ENCODE measurements at regions not wholly inside any gene's neighbourhood (a gene's known extent, or its start where the extent isn't known, plus 50 kb on each side); places are given as distances from the start of the nearest gene placed in this dataset.
A peak's percentile ranks its signal among the peaks of the same experiment; 100 is the strongest.

DNA sequence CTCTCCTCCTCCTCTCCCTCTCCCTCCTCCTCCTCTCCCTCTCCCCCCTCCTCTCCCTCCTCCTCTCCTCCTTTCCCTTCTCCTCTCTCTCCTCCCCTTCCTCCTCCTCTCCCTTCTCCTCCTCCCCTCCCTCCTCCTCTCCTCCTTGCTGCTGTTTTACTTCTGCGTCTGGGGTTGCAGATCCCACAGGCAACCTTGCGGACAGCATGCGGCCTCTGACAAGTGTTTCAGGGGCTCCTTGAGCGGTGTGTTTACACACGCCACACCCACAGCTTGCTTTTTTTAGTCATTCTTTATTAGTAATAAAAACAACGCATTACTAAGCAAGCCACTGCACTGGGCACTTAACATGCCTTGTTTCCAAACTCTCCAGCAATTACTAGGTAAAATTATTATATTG lies 81.9 kb downstream of the TFAP2C start:
- no peak for DNase-seq
- H3K4me1 Mint-ChIP-seq: peaks cover 13% of the 10 kb centered on the region
- Histone ChIP-seq H3K9ac (ENCODE audit: extremely low read depth, low read length, poor library complexity, severe bottlenecking) (no peak overlapping the region), H3K9me3 (ENCODE audit: control insufficient read depth, low read length) (no peaks in the 10 kb centered on the region), H3K4me3 (ENCODE audit: low read length) (no peak overlapping the region), H3K27me3 (ENCODE audit: control insufficient read depth, insufficient read depth, low read length, poor library complexity, severe bottlenecking) (no peaks in the 10 kb centered on the region), H3K27ac (ENCODE audit: low read depth, low read length) (no peak overlapping the region), H3K36me3 (ENCODE audit: control insufficient read depth, insufficient read depth, low read length) (no peaks in the 10 kb centered on the region), H3K4me1 (ENCODE audit: control insufficient read depth, insufficient read depth, low read length) (no peaks in the 10 kb centered on the region)
- no peaks in the 10 kb centered on the region for H3K36me3 Mint-ChIP-seq (ENCODE audit: low read depth)
- H3K27me3 Mint-ChIP-seq (ENCODE audit: insufficient read depth): peaks cover 26% of the 10 kb centered on the region
- H3K4me3 Mint-ChIP-seq: no peak overlapping the region
- peaks cover 1% of the 10 kb centered on the region for H3K9me3 Mint-ChIP-seq
- TF ChIP-seq, protein P1, sequence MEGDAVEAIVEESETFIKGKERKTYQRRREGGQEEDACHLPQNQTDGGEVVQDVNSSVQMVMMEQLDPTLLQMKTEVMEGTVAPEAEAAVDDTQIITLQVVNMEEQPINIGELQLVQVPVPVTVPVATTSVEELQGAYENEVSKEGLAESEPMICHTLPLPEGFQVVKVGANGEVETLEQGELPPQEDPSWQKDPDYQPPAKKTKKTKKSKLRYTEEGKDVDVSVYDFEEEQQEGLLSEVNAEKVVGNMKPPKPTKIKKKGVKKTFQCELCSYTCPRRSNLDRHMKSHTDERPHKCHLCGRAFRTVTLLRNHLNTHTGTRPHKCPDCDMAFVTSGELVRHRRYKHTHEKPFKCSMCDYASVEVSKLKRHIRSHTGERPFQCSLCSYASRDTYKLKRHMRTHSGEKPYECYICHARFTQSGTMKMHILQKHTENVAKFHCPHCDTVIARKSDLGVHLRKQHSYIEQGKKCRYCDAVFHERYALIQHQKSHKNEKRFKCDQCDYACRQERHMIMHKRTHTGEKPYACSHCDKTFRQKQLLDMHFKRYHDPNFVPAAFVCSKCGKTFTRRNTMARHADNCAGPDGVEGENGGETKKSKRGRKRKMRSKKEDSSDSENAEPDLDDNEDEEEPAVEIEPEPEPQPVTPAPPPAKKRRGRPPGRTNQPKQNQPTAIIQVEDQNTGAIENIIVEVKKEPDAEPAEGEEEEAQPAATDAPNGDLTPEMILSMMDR (conservative IDR thresholded peaks at IDR 0.05): no peak
- H3K27ac Mint-ChIP-seq: no peak overlapping the region
- WGBS, 2 experiments (ENCODE audit: insufficient coverage in 1 of 2, insufficient read length in 1 of 2): 64 to 67% methylated on average over 2 to 6 of the region's 6 CpGs

DNA sequence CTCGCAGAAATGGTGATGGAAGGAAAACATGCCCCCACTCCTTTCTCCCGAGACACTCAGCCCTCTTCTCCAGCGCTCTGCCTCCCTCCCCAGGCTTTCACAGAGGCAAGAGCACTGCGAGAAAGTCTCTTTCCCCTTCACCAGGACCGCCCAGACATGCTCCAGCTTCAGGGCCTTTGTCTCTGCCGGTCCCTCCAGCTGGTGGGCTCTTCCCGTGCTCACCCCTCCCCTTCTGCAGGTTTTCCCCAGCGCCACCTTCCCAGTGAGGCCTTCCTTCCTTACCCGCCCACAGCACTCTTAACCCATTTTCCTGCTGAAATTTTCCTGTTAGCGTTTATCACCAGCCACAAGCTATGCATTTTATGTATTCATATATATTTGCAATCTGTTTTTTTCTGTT lies 86.2 kb downstream of the TFAP2C start:
- Histone ChIP-seq H3K9me3 (ENCODE audit: control insufficient read depth, low read length) (no peaks in the 10 kb centered on the region), H3K36me3 (ENCODE audit: control insufficient read depth, insufficient read depth, low read length) (no peaks in the 10 kb centered on the region), H3K4me1 (ENCODE audit: control insufficient read depth, insufficient read depth, low read length) (no peaks in the 10 kb centered on the region), H3K27ac (ENCODE audit: low read depth, low read length) (peak overlapping the region; percentile 26), H3K9ac (ENCODE audit: extremely low read depth, low read length, poor library complexity, severe bottlenecking) (no peak overlapping the region), H3K4me3 (ENCODE audit: low read length) (no peak overlapping the region), H3K27me3 (ENCODE audit: control insufficient read depth, insufficient read depth, low read length, poor library complexity, severe bottlenecking) (no peaks in the 10 kb centered on the region)
- TF ChIP-seq, protein P1 (conservative IDR thresholded peaks at IDR 0.05): no peak
- H3K4me3 Mint-ChIP-seq: no peak overlapping the region
- no peaks in the 10 kb centered on the region for H3K36me3 Mint-ChIP-seq (ENCODE audit: low read depth)
- H3K27ac Mint-ChIP-seq: no peak overlapping the region
- DNase-seq: no peak
- peaks cover 1% of the 10 kb centered on the region for H3K9me3 Mint-ChIP-seq
- 19 to 54% methylated on average over 5 to 9 of the region's 10 CpGs for WGBS, 2 experiments (ENCODE audit: insufficient coverage in 1 of 2, insufficient read length in 1 of 2)
- H3K27me3 Mint-ChIP-seq (ENCODE audit: insufficient read depth): peaks cover 14% of the 10 kb centered on the region
- H3K4me1 Mint-ChIP-seq: peaks cover 11% of the 10 kb centered on the region

DNA sequence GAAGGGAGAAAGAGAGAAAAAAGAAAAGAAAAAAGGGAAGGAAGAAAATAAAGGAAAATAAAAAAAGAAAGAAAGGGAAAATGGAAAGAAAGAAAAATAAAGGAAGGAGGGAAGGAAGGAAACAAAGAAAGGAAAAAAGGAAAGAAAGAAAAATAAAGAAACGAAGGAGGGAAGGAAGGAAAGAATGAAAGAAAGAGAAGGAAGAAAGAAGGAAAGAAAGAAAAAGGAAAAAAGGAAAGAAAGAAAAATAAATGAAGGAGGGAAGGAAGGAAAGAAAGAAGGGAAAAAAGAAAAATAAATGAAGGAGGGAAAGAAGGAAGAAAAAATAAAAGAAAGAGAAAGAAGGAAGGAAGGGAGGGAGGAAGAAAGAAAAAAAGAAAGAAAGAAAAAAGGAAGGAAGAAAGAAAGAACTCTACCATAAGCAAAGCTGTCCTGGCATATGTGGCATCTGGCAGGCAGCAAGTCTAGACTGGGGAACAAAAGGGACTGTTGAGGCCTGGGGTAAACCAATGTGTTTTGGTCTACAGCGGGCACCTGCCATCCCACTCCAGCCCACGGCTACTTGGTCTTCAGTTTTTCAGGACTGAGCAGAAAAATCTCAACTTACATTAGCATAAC lies 86.9 kb downstream of the TFAP2C start:
- no peak overlapping the region for H3K4me3 ChIP-seq (ENCODE audit: low read length)
- Mint-ChIP-seq H3K27ac (no peak overlapping the region), H3K4me3 (no peak overlapping the region), H3K36me3 (ENCODE audit: low read depth) (no peaks in the 10 kb centered on the region), H3K9me3 (peaks cover 1% of the 10 kb centered on the region), H3K4me1 (peaks cover 11% of the 10 kb centered on the region), H3K27me3 (ENCODE audit: insufficient read depth) (peaks cover 15% of the 10 kb centered on the region)
- no peaks in the 10 kb centered on the region for H3K4me1 ChIP-seq (ENCODE audit: control insufficient read depth, insufficient read depth, low read length)
- H3K9me3 ChIP-seq (ENCODE audit: control insufficient read depth, low read length): no peaks in the 10 kb centered on the region
- no peaks in the 10 kb centered on the region for H3K27me3 ChIP-seq (ENCODE audit: control insufficient read depth, insufficient read depth, low read length, poor library complexity, severe bottlenecking)
- no peak for DNase-seq
- no peak overlapping the region for H3K27ac ChIP-seq (ENCODE audit: low read depth, low read length)
- TF ChIP-seq, protein P1 (conservative IDR thresholded peaks at IDR 0.05): no peak
- H3K36me3 ChIP-seq (ENCODE audit: control insufficient read depth, insufficient read depth, low read length): no peaks in the 10 kb centered on the region
- 62 to 63% methylated on average over 3 of the region's 3 CpGs for WGBS, 2 experiments (ENCODE audit: insufficient coverage in 1 of 2, insufficient read length in 1 of 2)
- no peak overlapping the region for H3K9ac ChIP-seq (ENCODE audit: extremely low read depth, low read length, poor library complexity, severe bottlenecking)

All from endodermal cell (in vitro differentiated cells).